ENCODE measurements at regions not wholly inside any gene's neighbourhood (a gene's known extent, or its start where the extent isn't known, plus 50 kb on each side); places are given as distances from the start of the nearest gene placed in this dataset.

DNA sequence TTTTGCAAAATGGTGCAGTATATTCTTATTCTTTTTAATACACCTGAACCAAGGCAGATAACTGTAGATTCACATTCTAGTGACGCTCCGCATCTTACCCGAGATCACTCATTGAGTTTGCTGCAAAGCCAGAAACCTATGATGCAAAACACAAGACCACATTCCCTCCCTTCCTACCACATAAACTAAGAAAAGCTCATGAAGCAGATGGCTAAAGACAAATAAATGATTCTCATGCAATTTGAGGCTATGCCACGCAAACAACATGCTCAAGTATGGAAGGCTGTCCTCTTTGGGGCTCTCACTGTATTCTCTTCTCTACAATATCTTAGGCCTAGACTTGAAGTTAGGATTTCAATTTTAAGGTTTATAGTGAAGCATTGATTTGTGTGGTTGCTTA lies 95.0 kb upstream of the BMPER start:
- intact Hi-C loops (cut with micrococcal nuclease; ENCODE audit: unreplicated experiment): no loop called here
- Mint-ChIP-seq H3K4me1 (ENCODE audit: low read depth, unreplicated experiment) (no peaks in the 10 kb centered on the region), H3K4me3 (ENCODE audit: low read depth, unreplicated experiment) (no peak overlapping the region), H3K9me3 (ENCODE audit: low read depth, unreplicated experiment) (peaks cover 4% of the 10 kb centered on the region), H3K27ac (ENCODE audit: unreplicated experiment) (no peak overlapping the region), H3K36me3 (ENCODE audit: insufficient read depth, unreplicated experiment) (no peaks in the 10 kb centered on the region), H3K27me3 (ENCODE audit: unreplicated experiment) (peaks cover 13% of the 10 kb centered on the region)
- DNase-seq: no peak
- CTCF ChIA-PET: interaction anchor here (0.5 to 0.7 kb wide), 2 partner anchors 24 to 172 kb away, joined by 3 to 4 read pairs; no protein-coding TSS in a partner anchor
- TF ChIP-seq, protein P1, sequence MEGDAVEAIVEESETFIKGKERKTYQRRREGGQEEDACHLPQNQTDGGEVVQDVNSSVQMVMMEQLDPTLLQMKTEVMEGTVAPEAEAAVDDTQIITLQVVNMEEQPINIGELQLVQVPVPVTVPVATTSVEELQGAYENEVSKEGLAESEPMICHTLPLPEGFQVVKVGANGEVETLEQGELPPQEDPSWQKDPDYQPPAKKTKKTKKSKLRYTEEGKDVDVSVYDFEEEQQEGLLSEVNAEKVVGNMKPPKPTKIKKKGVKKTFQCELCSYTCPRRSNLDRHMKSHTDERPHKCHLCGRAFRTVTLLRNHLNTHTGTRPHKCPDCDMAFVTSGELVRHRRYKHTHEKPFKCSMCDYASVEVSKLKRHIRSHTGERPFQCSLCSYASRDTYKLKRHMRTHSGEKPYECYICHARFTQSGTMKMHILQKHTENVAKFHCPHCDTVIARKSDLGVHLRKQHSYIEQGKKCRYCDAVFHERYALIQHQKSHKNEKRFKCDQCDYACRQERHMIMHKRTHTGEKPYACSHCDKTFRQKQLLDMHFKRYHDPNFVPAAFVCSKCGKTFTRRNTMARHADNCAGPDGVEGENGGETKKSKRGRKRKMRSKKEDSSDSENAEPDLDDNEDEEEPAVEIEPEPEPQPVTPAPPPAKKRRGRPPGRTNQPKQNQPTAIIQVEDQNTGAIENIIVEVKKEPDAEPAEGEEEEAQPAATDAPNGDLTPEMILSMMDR (IDR thresholded peaks at IDR 0.05; ENCODE audit: unreplicated experiment): no peak
- no TSS peak for BruUV-seq (replicated peaks)

DNA sequence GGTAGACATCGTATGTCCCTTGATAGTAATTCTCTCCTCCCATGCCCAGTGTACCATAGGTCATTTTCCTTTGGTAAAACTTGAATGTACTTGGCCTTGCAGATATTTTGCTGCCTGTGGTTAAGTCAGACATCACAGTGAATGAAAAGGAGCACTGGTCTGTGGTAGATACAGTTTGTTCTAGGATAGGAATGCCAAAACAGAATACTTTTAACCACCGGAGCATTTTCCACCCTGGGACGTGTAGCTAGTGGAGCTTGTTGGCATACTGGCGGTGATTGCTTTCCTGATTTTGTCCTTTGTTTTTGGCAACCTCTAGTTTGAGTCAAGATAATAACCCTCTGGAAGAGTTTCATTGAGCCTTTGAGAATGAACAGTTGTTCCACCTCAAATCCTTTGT lies 92.0 kb upstream of the BMPER start:
- Mint-ChIP-seq H3K9me3 (ENCODE audit: low read depth, unreplicated experiment) (peaks cover 4% of the 10 kb centered on the region), H3K4me1 (ENCODE audit: low read depth, unreplicated experiment) (no peaks in the 10 kb centered on the region), H3K27ac (ENCODE audit: unreplicated experiment) (no peak overlapping the region), H3K27me3 (ENCODE audit: unreplicated experiment) (peaks cover 28% of the 10 kb centered on the region), H3K4me3 (ENCODE audit: low read depth, unreplicated experiment) (no peak overlapping the region), H3K36me3 (ENCODE audit: insufficient read depth, unreplicated experiment) (no peaks in the 10 kb centered on the region)
- no peak for DNase-seq
- TF ChIP-seq, protein P1 (IDR thresholded peaks at IDR 0.05; ENCODE audit: unreplicated experiment): no peak
- CTCF ChIA-PET: no interaction called here
- intact Hi-C loops (cut with micrococcal nuclease; ENCODE audit: unreplicated experiment): no loop called here
- BruUV-seq (replicated peaks): no TSS peak

DNA sequence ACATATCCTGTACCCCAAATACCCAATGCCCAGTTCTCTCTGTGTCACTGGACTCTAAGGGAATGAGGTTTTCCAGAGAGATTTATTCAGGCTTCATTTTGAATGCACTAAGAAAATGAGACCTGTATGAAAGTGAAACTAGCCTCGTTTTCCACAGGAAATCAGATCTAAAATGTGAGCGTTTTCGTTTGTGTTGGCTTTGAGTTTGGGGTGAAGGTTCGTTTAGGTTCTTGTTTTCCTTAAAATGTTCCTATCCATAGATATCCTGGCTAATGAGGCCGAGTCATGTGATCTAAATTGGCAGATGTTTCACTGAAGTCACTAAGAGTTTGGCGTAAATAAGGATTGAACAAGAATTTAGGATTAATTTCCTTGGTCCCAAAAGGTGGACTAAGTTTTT lies 90.9 kb upstream of the BMPER start:
- TF ChIP-seq, protein P1 (IDR thresholded peaks at IDR 0.05; ENCODE audit: unreplicated experiment): no peak
- DNase-seq: no peak
- Mint-ChIP-seq H3K36me3 (ENCODE audit: insufficient read depth, unreplicated experiment) (no peaks in the 10 kb centered on the region), H3K27me3 (ENCODE audit: unreplicated experiment) (peaks cover 31% of the 10 kb centered on the region), H3K9me3 (ENCODE audit: low read depth, unreplicated experiment) (peaks cover 4% of the 10 kb centered on the region), H3K4me1 (ENCODE audit: low read depth, unreplicated experiment) (no peaks in the 10 kb centered on the region), H3K27ac (ENCODE audit: unreplicated experiment) (no peak overlapping the region), H3K4me3 (ENCODE audit: low read depth, unreplicated experiment) (no peak overlapping the region)
- CTCF ChIA-PET: interaction anchor here (1.1 kb wide), 1 partner anchor 8 kb away, joined by 4 read pairs; no protein-coding TSS in a partner anchor
- intact Hi-C loops (cut with micrococcal nuclease; ENCODE audit: unreplicated experiment): no loop called here
- no TSS peak for BruUV-seq (replicated peaks)

DNA sequence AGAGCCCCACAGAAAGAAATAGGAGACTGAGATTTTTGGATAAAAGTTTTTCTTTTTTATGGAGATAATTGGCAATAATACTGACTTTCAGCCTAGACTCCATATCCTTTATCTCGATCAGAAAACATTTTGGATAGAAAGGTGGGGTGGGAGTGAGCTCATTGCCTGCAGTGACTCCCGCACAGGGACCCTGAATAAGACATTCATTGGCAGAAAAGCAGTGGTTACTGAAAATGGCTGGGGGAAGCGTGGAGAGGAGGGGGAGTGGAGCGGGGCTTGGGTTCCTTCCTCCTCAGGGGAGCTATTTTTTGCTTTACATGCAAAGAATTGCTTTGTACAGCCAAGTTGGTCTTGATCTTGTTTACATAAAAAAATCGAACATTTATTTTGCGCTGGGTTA lies 90.4 kb upstream of the BMPER start:
- TF ChIP-seq, protein P1 (IDR thresholded peaks at IDR 0.05; ENCODE audit: unreplicated experiment): no peak
- H3K9me3 Mint-ChIP-seq (ENCODE audit: low read depth, unreplicated experiment): peaks cover 4% of the 10 kb centered on the region
- H3K4me3 Mint-ChIP-seq (ENCODE audit: low read depth, unreplicated experiment): no peak overlapping the region
- no peak for DNase-seq
- CTCF ChIA-PET: interaction anchor here (1.1 kb wide), 1 partner anchor 9 kb away, joined by 4 read pairs; no protein-coding TSS in a partner anchor
- no peaks in the 10 kb centered on the region for H3K36me3 Mint-ChIP-seq (ENCODE audit: insufficient read depth, unreplicated experiment)
- intact Hi-C loops (cut with micrococcal nuclease; ENCODE audit: unreplicated experiment): no loop called here
- no peaks in the 10 kb centered on the region for H3K4me1 Mint-ChIP-seq (ENCODE audit: low read depth, unreplicated experiment)
- no peak overlapping the region for H3K27ac Mint-ChIP-seq (ENCODE audit: unreplicated experiment)
- no TSS peak for BruUV-seq (replicated peaks)
- H3K27me3 Mint-ChIP-seq (ENCODE audit: unreplicated experiment): peaks cover 37% of the 10 kb centered on the region

Data from Calu3 (cell line).